HFF-Myc (cell line): ENCODE measurements at regions not wholly inside any gene's neighbourhood (a gene's known extent, or its start where the extent isn't known, plus 50 kb on each side); places are given as distances from the start of the nearest gene placed in this dataset.

Source experiments
- DNase-seq: peaks from one replicate; pipeline ENCODE4 v3.0.0-alpha.2; 2011; ENCODE audit warnings: low read depth; ENCODE audit errors: extremely low read depth
- H3K4me3 ChIP-seq: replicated peaks from 2 replicates; pipeline ENCODE4 v1.5.1; 2011; ENCODE audit warnings: low read depth, mild to moderate bottlenecking, control low read depth, low read length
- TF ChIP-seq, protein P1 (sequence below): IDR thresholded peaks from 2 replicates; pipeline ENCODE4 v1.5.1; 2012; ENCODE audit warnings: mild to moderate bottlenecking, low read depth, low read length, control low read depth; ENCODE audit errors: missing control alignments

DNA sequence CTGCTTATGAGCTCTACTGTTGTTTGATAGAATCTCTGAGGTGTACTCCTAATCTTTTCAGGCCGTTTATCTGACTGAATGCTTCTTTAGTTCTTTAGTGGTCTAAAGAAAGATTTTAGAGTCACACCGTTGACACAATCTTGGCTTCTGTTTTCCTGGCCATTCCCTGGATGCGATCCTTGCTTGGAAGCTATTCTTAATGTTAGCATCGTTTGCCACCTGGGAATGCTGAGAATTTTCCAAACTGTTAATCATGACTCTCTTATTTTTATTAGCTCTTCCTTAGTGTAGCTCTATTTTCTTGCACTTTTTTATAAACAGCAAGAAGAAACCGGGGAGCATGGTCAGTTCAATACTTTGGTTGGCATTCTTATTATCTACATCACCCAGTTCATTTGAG is 281.0 kb upstream of the PCDH20 start:
- DNase-seq = no peak
- TF ChIP-seq, protein P1, sequence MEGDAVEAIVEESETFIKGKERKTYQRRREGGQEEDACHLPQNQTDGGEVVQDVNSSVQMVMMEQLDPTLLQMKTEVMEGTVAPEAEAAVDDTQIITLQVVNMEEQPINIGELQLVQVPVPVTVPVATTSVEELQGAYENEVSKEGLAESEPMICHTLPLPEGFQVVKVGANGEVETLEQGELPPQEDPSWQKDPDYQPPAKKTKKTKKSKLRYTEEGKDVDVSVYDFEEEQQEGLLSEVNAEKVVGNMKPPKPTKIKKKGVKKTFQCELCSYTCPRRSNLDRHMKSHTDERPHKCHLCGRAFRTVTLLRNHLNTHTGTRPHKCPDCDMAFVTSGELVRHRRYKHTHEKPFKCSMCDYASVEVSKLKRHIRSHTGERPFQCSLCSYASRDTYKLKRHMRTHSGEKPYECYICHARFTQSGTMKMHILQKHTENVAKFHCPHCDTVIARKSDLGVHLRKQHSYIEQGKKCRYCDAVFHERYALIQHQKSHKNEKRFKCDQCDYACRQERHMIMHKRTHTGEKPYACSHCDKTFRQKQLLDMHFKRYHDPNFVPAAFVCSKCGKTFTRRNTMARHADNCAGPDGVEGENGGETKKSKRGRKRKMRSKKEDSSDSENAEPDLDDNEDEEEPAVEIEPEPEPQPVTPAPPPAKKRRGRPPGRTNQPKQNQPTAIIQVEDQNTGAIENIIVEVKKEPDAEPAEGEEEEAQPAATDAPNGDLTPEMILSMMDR = no peak
- H3K4me3 ChIP-seq = no peak overlapping the region

DNA sequence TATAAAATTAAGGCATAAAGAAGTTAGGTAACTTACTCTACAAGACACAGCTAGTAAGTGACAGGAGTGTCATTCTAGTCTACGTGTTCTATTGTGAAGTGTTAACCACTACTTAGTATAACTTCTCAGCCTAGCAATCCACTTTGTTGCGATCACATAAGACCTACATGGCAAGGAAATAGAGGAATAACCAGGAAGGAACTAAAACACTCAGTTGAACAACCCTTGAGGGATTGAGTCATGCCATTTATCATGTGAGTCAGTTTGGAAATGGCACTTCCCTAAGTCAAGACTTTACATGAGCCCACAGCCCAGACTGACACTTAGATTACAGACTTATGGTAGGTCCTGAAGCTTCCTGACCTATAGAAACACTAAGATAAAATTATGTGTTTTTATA is 279.5 kb upstream of the PCDH20 start:
- DNase-seq = no peak
- TF ChIP-seq, protein P1 = no peak
- H3K4me3 ChIP-seq = no peak overlapping the region

DNA sequence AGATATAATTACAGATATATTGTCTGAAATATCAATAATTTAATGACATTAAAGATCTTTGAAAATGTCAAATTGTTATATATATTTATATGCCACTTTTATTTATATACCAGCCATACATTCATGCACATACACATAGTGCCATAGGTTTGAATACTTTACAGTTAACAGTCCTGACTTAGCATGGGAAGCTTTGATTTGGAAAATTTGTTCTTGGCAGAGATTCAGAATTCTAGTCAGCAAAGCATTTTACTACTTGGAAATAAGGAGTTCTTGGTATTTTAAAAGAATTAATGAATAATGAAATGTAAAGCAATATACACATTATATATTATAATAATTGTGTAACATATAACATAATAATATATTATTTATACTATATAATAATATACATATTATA is 277.0 kb upstream of the PCDH20 start:
- TF ChIP-seq, protein P1 = no peak
- H3K4me3 ChIP-seq = no peak overlapping the region
- no peak for DNase-seq

DNA sequence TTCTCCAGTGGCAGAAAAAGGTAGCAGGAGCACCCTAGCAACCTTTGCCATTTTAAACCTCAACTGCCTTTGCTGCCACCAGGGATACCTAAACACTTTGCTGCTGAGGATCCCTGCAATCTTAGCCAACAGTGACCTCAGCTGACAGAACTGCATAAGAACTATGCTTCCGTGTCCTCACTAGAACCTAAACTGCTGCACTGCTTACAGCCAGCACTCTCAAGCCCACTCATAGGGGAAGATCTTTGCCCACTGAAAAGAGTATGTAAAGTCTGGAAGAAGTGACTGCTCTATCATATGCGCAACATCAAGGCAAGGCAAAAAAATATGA is 270.0 kb upstream of the PCDH20 start:
- TF ChIP-seq, protein P1 = no peak
- no peak for DNase-seq
- no peak overlapping the region for H3K4me3 ChIP-seq

DNA sequence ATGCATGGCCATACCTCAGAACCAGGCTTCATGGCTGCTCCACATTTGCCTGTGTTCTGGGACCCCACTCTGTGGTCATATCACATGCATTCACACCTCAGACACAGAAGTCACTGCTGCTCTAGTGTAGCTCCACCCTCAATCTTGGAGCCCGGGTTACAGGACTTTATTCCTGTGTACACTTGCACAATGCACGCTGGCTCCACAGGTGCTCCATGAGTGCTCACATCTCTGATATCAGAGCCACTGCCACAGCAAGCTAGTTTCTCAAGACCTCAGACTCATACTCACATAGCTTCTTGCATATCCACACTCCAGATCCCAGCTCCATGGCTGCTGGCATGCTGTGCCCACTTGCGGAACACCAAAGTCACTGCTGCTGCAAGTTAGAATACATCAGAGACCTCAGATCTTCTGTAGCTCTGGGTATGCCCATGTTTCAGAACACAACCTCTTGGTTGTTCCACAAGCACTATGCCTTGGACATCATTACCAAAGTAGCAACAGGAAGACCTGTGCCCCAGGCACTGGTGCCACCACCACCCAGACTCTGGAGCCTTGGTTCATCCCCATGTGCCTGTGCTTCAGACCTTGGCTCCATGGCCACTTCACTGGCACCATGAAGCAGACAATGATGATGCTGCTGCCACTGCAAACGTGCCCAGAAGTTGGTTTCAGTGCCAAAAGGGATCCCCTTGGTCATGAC is 269.5 kb upstream of the PCDH20 start:
- DNase-seq = no peak
- no peak overlapping the region for H3K4me3 ChIP-seq
- TF ChIP-seq, protein P1 = no peak

DNA sequence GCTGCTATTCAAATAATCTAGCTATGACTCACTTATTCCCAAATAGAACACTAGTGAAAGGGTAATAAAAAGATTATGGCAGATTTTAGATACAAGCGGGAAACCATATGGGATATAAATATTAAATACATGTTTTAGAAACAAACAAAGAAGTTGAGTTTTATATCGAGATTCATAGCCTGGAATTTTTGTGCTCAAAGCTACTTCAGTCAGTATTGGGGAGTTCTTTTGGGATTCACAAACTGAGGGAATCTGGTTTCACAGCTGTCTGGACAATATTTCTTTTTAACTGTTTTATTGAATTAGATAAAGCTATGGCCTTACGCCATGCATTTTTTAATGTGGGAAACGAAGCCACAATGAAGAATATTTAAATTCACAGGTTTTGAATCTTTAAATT is 257.1 kb upstream of the PCDH20 start:
- TF ChIP-seq, protein P1 = no peak
- DNase-seq = no peak
- no peak overlapping the region for H3K4me3 ChIP-seq
